GM20000 (cell line): ENCODE measurements at regions not wholly inside any gene's neighbourhood (a gene's known extent, or its start where the extent isn't known, plus 50 kb on each side); places are given as distances from the start of the nearest gene placed in this dataset.
"Not testable (repeated sequence)": the region's sequence is repeated elsewhere in the genome, so short reads cannot be mapped to it uniquely, and the experiment has no call there.

Experiments used
- DNase-seq: peaks from one replicate; pipeline ENCODE4 v3.0.0; 2012; ENCODE audit warnings: low spot score
- CTCF ChIP-seq: IDR thresholded peaks from 2 replicates; pipeline ENCODE4 v1.5.1; 2012; ENCODE audit warnings: mild to moderate bottlenecking, control low read depth; ENCODE audit errors: extremely low read depth, missing control alignments

GRCh38 chr4:118574251-118574913 lies 110.8 kb upstream of the METTL14 start:
- not testable (repeated sequence) for DNase-seq

- DNase-seq, result not testable (repeated sequence)
Observed at GRCh38 chr4:118575057-118575456, 110.1 kb upstream of the METTL14 start.

GRCh38 chr4:118575726-118576125 lies 109.5 kb upstream of the METTL14 start:
- not testable (repeated sequence) for DNase-seq

GRCh38 chr4:118576709-118577219 lies 108.4 kb upstream of the METTL14 start:
- not testable (repeated sequence) for DNase-seq

GRCh38 chr4:118585015-118585414 lies 100.2 kb upstream of the METTL14 start:
- DNase-seq, result no peak
- TF ChIP-seq CTCF, result no peak

GRCh38 chr4:118586357-118586790 lies 98.8 kb upstream of the METTL14 start:
- no peak for TF ChIP-seq CTCF

GRCh38 chr4:118587116-118587831 lies 97.9 kb upstream of the METTL14 start:
- TF ChIP-seq CTCF, result no peak
- no peak for DNase-seq

More at GRCh38 chr4:118586357-118586790, 98.8 kb upstream of the METTL14 start:
- DNase-seq, result no peak

GRCh38 chr4:118587946-118588345 lies 97.2 kb upstream of the METTL14 start:
- DNase-seq, result no peak
- TF ChIP-seq CTCF, result no peak

- TF ChIP-seq CTCF, result no peak
- DNase-seq, result no peak
Observed at GRCh38 chr4:118589471-118590055, 95.6 kb upstream of the METTL14 start.

GRCh38 chr4:118591339-118592046 lies 93.7 kb upstream of the METTL14 start:
- peak; percentile 76 for DNase-seq

GRCh38 chr4:118592289-118592688 lies 92.9 kb upstream of the METTL14 start:
- DNase-seq, result not testable (repeated sequence)

GRCh38 chr4:118595883-118596282 lies 89.3 kb upstream of the METTL14 start:
- not testable (repeated sequence) for DNase-seq

- not testable (repeated sequence) for DNase-seq
Observed at GRCh38 chr4:118625097-118625496, 60.1 kb upstream of the METTL14 start.
